GM12878 (cell line): ENCODE measurements at regions not wholly inside any gene's neighbourhood (a gene's known extent, or its start where the extent isn't known, plus 50 kb on each side); places are given as distances from the start of the nearest gene placed in this dataset.

Experiments
- ATAC-seq: fragments of 200-7000 bp; cut with Tn5 transposase; 3 replicates; pipeline ENCODE4 v1.9.1; 2020; ENCODE audit warnings: mild to moderate bottlenecking, moderate library complexity
- BruUV-seq: library from RNA; stranded (reverse); fragments of 400-500 nt; replicated peaks from 2 replicates; lab custom pipeline; 2021; lab: Mats Ljungman, UMichigan
- CTCF ChIA-PET: fragments of 300-600 bp; sonication (Branson Sonifier 250); formaldehyde crosslinking; extraction: SDS; loops from one replicate; lab custom pipeline; 2021; ENCODE audit warnings: inconsistent platforms; lab: Yijun Ruan, JAX
- POLR2A ChIA-PET: fragments of 350-600 bp; formaldehyde crosslinking; extraction: SDS; loops from one replicate; lab custom pipeline; 2021; ENCODE audit warnings: inconsistent platforms; lab: Charles Lee
- RAD21 ChIA-PET: fragments of 300-600 bp; sonication (Branson Sonifier 250); formaldehyde crosslinking; loops from one replicate; lab custom pipeline; 2023; ENCODE audit warnings: antibody characterized with exemption; ENCODE audit not compliant: unreplicated experiment; lab: Charles Lee
- SMC1A ChIA-PET: fragments of 300-600 bp; sonication (Branson Sonifier 250); formaldehyde crosslinking; loops from one replicate; lab custom pipeline; 2023; ENCODE audit not compliant: unreplicated experiment, uncharacterized antibody; lab: Charles Lee
- DNase-seq: peaks from one replicate; pipeline ENCODE4 v3.0.0-alpha.2; 2011; ENCODE audit warnings: low read depth, low spot score
- FAIRE-seq: peaks from 3 replicates; lab custom pipeline; 2011; peaks lifted over from hg19 to GRCh38; lab: Jason Lieb, UNC
- H2AFZ ChIP-seq: 2 replicates; pipeline ENCODE4 v1.6.0; 2011; ENCODE audit warnings: low read depth, low read length, control low read depth; ENCODE audit not compliant: control insufficient read depth
- H3K27ac ChIP-seq: 2 replicates; pipeline ENCODE4 v1.5.1; 2011; ENCODE audit warnings: control low read depth; ENCODE audit not compliant: control insufficient read depth, insufficient read depth
- H3K27me3 ChIP-seq, 2 experiments: replicated peaks in 1 of 2; 2 replicates each; pipeline versions ENCODE4 v1.6.0 to v1.6.1; 2011; ENCODE audit warnings: low read length in 1 of 2; ENCODE audit not compliant: control insufficient read depth in 2 of 2, insufficient read depth in 2 of 2
- H3K36me3 ChIP-seq, 2 experiments: 2 replicates each; pipeline ENCODE4 v1.5.1; 2011; ENCODE audit warnings: low read length in 1 of 2; ENCODE audit not compliant: control insufficient read depth in 2 of 2, insufficient read depth in 2 of 2
- H3K4me1 ChIP-seq: 2 replicates; pipeline ENCODE4 v1.6.1; 2011; ENCODE audit warnings: mild to moderate bottlenecking, low read length, moderate library complexity, mixed read lengths; ENCODE audit not compliant: control insufficient read depth, insufficient read depth
- H3K4me2 ChIP-seq: 2 replicates; pipeline ENCODE4 v1.6.0; 2011; ENCODE audit warnings: control low read depth; ENCODE audit not compliant: control insufficient read depth, insufficient read depth
- H3K4me3 ChIP-seq: fragments of 200-600 bp; sonication (generic); 2 replicates; pipeline ENCODE4 v1.5.1; 2016
- H3K79me2 ChIP-seq: 2 replicates; pipeline ENCODE4 v1.6.0; 2011; ENCODE audit warnings: low read length; ENCODE audit not compliant: control insufficient read depth, insufficient read depth
- H3K9ac ChIP-seq: 2 replicates; pipeline ENCODE4 v1.8.0; 2011; ENCODE audit warnings: low read length, control low read depth, mixed read lengths; ENCODE audit not compliant: control insufficient read depth, insufficient read depth
- H3K9me3 ChIP-seq: replicated peaks from 3 replicates; pipeline ENCODE4 v1.5.1; 2011; ENCODE audit warnings: mild to moderate bottlenecking, low read length; ENCODE audit not compliant: control insufficient read depth, insufficient read depth
- H4K20me1 ChIP-seq: 2 replicates; pipeline ENCODE4 v1.6.0; 2011; ENCODE audit not compliant: control insufficient read depth, insufficient read depth
- ASH2L ChIP-seq: fragments of 300-600, 200-600 bp; sonication (generic); IDR thresholded peaks from 2 replicates; pipeline ENCODE4 v1.6.1; 2017; ENCODE audit warnings: low read depth, mild to moderate bottlenecking, borderline replicate concordance
- BMI1 ChIP-seq: fragments of 450-650 bp; IDR thresholded peaks from 2 replicates; pipeline ENCODE4 v1.6.1; 2016; ENCODE audit warnings: mild to moderate bottlenecking, moderate library complexity, borderline replicate concordance
- CBX5 ChIP-seq: sonication (generic); IDR thresholded peaks from 2 replicates; pipeline ENCODE4 v1.6.1; 2016; ENCODE audit warnings: low read depth, moderate library complexity, mild to moderate bottlenecking, inconsistent platforms
- CREB1 ChIP-seq: IDR thresholded peaks from 2 replicates; pipeline ENCODE4 v1.6.1; 2012; ENCODE audit warnings: low read depth, mild to moderate bottlenecking, inconsistent platforms
- ETV6 ChIP-seq, 2 experiments: fragments of 450-650 bp in 1 of 2; IDR thresholded peaks in 1 of 2; conservative IDR thresholded peaks in 1 of 2; 2 replicates each; pipeline ENCODE4 v1.6.1; 2014; ENCODE audit warnings: antibody characterized with exemption in 1 of 2, borderline replicate concordance in 1 of 2, low read depth in 1 of 2, mild to moderate bottlenecking in 1 of 2, moderate library complexity in 1 of 2
- FOS ChIP-seq: IDR thresholded peaks from 3 replicates; pipeline ENCODE4 v1.6.1; 2011; ENCODE audit warnings: borderline replicate concordance; ENCODE audit not compliant: insufficient read length; ENCODE audit errors: extremely low read depth
- HDAC2 ChIP-seq: fragments of 200-600 bp; sonication (generic); IDR thresholded peaks from 2 replicates; pipeline ENCODE4 v1.6.1; 2017
- HDAC6 ChIP-seq: fragments of 200-600 bp; sonication (generic); IDR thresholded peaks from one replicate; pipeline ENCODE4 v1.8.0; 2017; ENCODE audit warnings: antibody characterized with exemption; ENCODE audit not compliant: unreplicated experiment
- IRF4 ChIP-seq: IDR thresholded peaks from 2 replicates; pipeline ENCODE4 v1.6.1; 2011; ENCODE audit warnings: low read depth, low read length
- NFIC ChIP-seq: IDR thresholded peaks from 2 replicates; pipeline ENCODE4 v1.6.1; 2012; ENCODE audit warnings: low read depth, mild to moderate bottlenecking, inconsistent platforms, low read length, moderate library complexity
- RBBP5 ChIP-seq: fragments of 200-600 bp; sonication (generic); conservative IDR thresholded peaks from 2 replicates; pipeline ENCODE4 v1.6.1; 2016
- RELA ChIP-seq: fragments of 450-650 bp; IDR thresholded peaks from 2 replicates; pipeline ENCODE4 v1.8.0; 2014; ENCODE audit warnings: borderline replicate concordance; ENCODE audit not compliant: partially characterized antibody
- SIN3A ChIP-seq: IDR thresholded peaks from 2 replicates; pipeline ENCODE4 v1.6.1; 2012; ENCODE audit warnings: low read depth, low read length, improper control_type of control experiment
- SMAD1 ChIP-seq: fragments of 450-650 bp; IDR thresholded peaks from 2 replicates; pipeline ENCODE4 v1.6.1; 2018; ENCODE audit warnings: mild to moderate bottlenecking, low read depth; ENCODE audit not compliant: partially characterized antibody
- SMARCA5 ChIP-seq: fragments of 450-650 bp; IDR thresholded peaks from 2 replicates; pipeline ENCODE4 v1.6.1; 2017; ENCODE audit warnings: mild to moderate bottlenecking
- SMC3 ChIP-seq: IDR thresholded peaks from 2 replicates; pipeline ENCODE4 v1.6.1; 2011; ENCODE audit warnings: low read length, improper control_type of control experiment, borderline replicate concordance
- TCF12 ChIP-seq: IDR thresholded peaks from 2 replicates; pipeline ENCODE4 v1.6.1; 2011; ENCODE audit warnings: low read depth, mild to moderate bottlenecking, low read length
- YY1 ChIP-seq: IDR thresholded peaks from 2 replicates; pipeline ENCODE4 v1.6.1; 2011; ENCODE audit warnings: low read depth, mild to moderate bottlenecking, low read length
- WGBS: methylation state at CpG from one replicate; pipeline ENCODE4 v1.1.6; 2016; ENCODE audit warnings: low lambda C conversion rate; ENCODE audit not compliant: insufficient replicate concordance, insufficient coverage; ENCODE audit errors: missing lambda C conversion rate; 5-methylcytosine and 5-hydroxymethylcytosine counted together
- in situ Hi-C: fragments of 300-500 bp; cut with MboI; formaldehyde crosslinking; loops from 9 replicates; pipeline ENCODE4 v1.14.3; 2018; ENCODE audit warnings: mixed read lengths
- intact Hi-C: fragments of 100-400 bp; cut with micrococcal nuclease; formaldehyde crosslinking; loops from one replicate; pipeline ENCODE4 v1.14.2; 2022; ENCODE audit not compliant: unreplicated experiment
- TF ChIP-seq, protein P1 (sequence below): IDR thresholded peaks from 2 replicates; pipeline ENCODE4 v1.6.1; 2012; ENCODE audit warnings: low read depth, low read length, improper control_type of control experiment
- TF ChIP-seq, protein P2 (sequence below): fragments of 450-650 bp; IDR thresholded peaks from 2 replicates; pipeline ENCODE4 v1.6.1; 2017; ENCODE audit warnings: mild to moderate bottlenecking, moderate library complexity

DNA sequence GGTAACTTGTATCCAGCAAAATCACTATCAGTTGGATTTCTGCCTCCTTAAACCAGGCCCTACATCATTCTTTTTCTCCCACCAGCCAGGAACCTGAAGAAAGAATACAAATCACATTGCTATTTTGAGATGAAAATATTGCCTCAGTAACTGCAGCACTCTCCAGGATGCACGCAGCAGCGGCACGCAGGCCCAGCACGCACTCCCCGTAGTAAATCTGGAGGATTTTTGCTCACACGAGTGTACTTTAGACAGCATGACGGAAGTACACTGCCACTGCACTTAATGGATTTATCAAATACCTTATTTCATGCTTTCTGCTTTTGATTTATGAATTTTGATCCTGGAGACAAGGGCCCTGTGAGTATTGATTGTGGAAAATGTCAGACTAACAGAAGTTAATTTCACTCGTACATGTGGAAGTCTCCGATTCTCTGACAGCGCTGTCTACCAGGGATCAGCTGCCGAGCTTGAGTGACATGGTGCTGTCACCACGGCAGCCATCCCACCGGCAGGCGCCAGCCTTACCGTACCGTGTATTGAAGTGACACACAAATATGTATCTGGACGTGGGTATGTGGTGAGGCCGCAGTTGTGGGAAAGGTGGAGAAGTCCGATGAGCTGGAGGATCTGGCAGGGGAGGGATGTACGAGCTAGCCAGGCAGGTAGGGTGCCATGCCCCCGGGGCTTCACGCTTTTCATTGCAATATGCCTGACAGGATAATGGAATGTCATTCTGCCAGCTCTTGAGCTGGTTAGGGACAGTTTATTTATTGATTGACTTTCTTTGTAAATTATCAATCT is 863.7 kb downstream of the GALR1 start:
- Histone ChIP-seq H3K9ac (no peak overlapping the region), H3K4me2 (no peak overlapping the region), H4K20me1 (no peaks in the 10 kb centered on the region), H2AFZ (no peak overlapping the region), H3K4me1 (no peaks in the 10 kb centered on the region), H3K79me2 (no peaks in the 10 kb centered on the region), H3K36me3 (no peaks in the 10 kb centered on the region), H3K27ac (no peak overlapping the region), H3K4me3 (no peak overlapping the region), H3K27me3 (no peaks in the 10 kb centered on the region), H3K9me3 (no peaks in the 10 kb centered on the region; the same call in 2 of the 3 replicates)
- ChIA-PET CTCF (no interaction called here), POLR2A (no interaction called here), RAD21 (no interaction called here), SMC1A (no interaction called here)
- no TSS peak for BruUV-seq
- in situ Hi-C loops (no loop called here), intact Hi-C loops (no loop called here)
- no peak for FAIRE-seq
- 50% methylated on average over 22 of the region's 22 CpGs for WGBS
- TF ChIP-seq CREB1, result no peak
- TF ChIP-seq BMI1, result no peak
- no peak for TF ChIP-seq HDAC6
- TF ChIP-seq, protein P1, sequence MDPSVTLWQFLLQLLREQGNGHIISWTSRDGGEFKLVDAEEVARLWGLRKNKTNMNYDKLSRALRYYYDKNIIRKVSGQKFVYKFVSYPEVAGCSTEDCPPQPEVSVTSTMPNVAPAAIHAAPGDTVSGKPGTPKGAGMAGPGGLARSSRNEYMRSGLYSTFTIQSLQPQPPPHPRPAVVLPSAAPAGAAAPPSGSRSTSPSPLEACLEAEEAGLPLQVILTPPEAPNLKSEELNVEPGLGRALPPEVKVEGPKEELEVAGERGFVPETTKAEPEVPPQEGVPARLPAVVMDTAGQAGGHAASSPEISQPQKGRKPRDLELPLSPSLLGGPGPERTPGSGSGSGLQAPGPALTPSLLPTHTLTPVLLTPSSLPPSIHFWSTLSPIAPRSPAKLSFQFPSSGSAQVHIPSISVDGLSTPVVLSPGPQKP, result no peak
- no peak for TF ChIP-seq IRF4
- no peak for TF ChIP-seq RELA
- no peak for TF ChIP-seq CBX5
- no peak for TF ChIP-seq SMAD1
- TF ChIP-seq YY1, result no peak
- TF ChIP-seq ASH2L, result no peak
- TF ChIP-seq HDAC2, result no peak
- no peak for TF ChIP-seq NFIC
- TF ChIP-seq, protein P2, sequence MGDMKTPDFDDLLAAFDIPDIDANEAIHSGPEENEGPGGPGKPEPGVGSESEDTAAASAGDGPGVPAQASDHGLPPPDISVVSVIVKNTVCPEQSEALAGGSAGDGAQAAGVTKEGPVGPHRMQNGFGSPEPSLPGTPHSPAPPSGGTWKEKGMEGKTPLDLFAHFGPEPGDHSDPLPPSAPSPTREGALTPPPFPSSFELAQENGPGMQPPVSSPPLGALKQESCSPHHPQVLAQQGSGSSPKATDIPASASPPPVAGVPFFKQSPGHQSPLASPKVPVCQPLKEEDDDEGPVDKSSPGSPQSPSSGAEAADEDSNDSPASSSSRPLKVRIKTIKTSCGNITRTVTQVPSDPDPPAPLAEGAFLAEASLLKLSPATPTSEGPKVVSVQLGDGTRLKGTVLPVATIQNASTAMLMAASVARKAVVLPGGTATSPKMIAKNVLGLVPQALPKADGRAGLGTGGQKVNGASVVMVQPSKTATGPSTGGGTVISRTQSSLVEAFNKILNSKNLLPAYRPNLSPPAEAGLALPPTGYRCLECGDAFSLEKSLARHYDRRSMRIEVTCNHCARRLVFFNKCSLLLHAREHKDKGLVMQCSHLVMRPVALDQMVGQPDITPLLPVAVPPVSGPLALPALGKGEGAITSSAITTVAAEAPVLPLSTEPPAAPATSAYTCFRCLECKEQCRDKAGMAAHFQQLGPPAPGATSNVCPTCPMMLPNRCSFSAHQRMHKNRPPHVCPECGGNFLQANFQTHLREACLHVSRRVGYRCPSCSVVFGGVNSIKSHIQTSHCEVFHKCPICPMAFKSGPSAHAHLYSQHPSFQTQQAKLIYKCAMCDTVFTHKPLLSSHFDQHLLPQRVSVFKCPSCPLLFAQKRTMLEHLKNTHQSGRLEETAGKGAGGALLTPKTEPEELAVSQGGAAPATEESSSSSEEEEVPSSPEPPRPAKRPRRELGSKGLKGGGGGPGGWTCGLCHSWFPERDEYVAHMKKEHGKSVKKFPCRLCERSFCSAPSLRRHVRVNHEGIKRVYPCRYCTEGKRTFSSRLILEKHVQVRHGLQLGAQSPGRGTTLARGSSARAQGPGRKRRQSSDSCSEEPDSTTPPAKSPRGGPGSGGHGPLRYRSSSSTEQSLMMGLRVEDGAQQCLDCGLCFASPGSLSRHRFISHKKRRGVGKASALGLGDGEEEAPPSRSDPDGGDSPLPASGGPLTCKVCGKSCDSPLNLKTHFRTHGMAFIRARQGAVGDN, result no peak
- TF ChIP-seq RBBP5, result no peak
- TF ChIP-seq SMC3, result no peak
- TF ChIP-seq SMARCA5, result no peak
- no peak for TF ChIP-seq ETV6 (conservative IDR thresholded peaks at IDR 0.05 in 1 of 2, IDR thresholded peaks at IDR 0.05 in 1 of 2; ENCODE audit: borderline replicate concordance in 1 of 2, low read depth in 1 of 2)
- TF ChIP-seq FOS, result no peak
- TF ChIP-seq SIN3A, result no peak
- no peak for TF ChIP-seq TCF12
- no peak for ATAC-seq
- DNase-seq, result no peak
